Hematopoietic multipotent progenitor cell treated with erythropoietin and hydrocortisone succinate and interleukin-3 and kit ligand, for 17 days (in vitro differentiated cells): ENCODE measurements at regions not wholly inside any gene's neighbourhood (a gene's known extent, or its start where the extent isn't known, plus 50 kb on each side); places are given as distances from the start of the nearest gene placed in this dataset.

Source experiments
- DNase-seq: peaks from one replicate; pipeline ENCODE4 v3.0.0-alpha.2; 2015; ENCODE audit warnings: low spot score

- no peak for DNase-seq
Observed at GRCh38 chr1:25055961-25056360, 125.9 kb upstream of the RUNX3 start.

GRCh38 chr1:25055324-25055780, 125.3 kb upstream of the RUNX3 start:
- DNase-seq: no peak

- no peak for DNase-seq
Observed at GRCh38 chr1:25054526-25055323, 124.6 kb upstream of the RUNX3 start.

GRCh38 chr1:25053576-25054250, 123.6 kb upstream of the RUNX3 start:
- DNase-seq: no peak

- DNase-seq: no peak
Observed at GRCh38 chr1:25051906-25052305, 121.8 kb upstream of the RUNX3 start.

- no peak for DNase-seq
Observed at GRCh38 chr1:25051504-25051903, 121.4 kb upstream of the RUNX3 start.

- DNase-seq: no peak
Observed at GRCh38 chr1:25050165-25050564, 120.1 kb upstream of the RUNX3 start.

GRCh38 chr1:25049190-25049589, 119.1 kb upstream of the RUNX3 start:
- DNase-seq: no peak

- no peak for DNase-seq
Observed at GRCh38 chr1:25048728-25049127, 118.7 kb upstream of the RUNX3 start.

GRCh38 chr1:25047506-25048240, 117.6 kb upstream of the RUNX3 start:
- DNase-seq: no peak

GRCh38 chr1:25046194-25046532, 116.1 kb upstream of the RUNX3 start:
- no peak for DNase-seq

GRCh38 chr1:25045480-25046193, 115.6 kb upstream of the RUNX3 start:
- DNase-seq: no peak

- DNase-seq: no peak
Observed at GRCh38 chr1:25043228-25043580, 113.1 kb upstream of the RUNX3 start.

- no peak for DNase-seq
Observed at GRCh38 chr1:25042331-25043227, 112.5 kb upstream of the RUNX3 start.

GRCh38 chr1:25041916-25042315, 111.8 kb upstream of the RUNX3 start:
- DNase-seq: no peak

GRCh38 chr1:25040122-25040685, 110.1 kb upstream of the RUNX3 start:
- DNase-seq: no peak

- no peak for DNase-seq
Observed at GRCh38 chr1:25039229-25039628, 109.2 kb upstream of the RUNX3 start.

GRCh38 chr1:25038699-25039098, 108.6 kb upstream of the RUNX3 start:
- DNase-seq: no peak

- DNase-seq: peak; percentile 29
Observed at GRCh38 chr1:25037174-25038074, 107.3 kb upstream of the RUNX3 start.

GRCh38 chr1:25036117-25036546, 106.1 kb upstream of the RUNX3 start:
- no peak for DNase-seq
